BJ (cell line): ENCODE measurements at regions not wholly inside any gene's neighbourhood (a gene's known extent, or its start where the extent isn't known, plus 50 kb on each side); places are given as distances from the start of the nearest gene placed in this dataset.

Experiments
- CTCF ChIA-PET: fragments of 350-600 bp; formaldehyde crosslinking; extraction: SDS; loops from one replicate; lab custom pipeline; 2021; ENCODE audit warnings: antibody characterized with exemption, inconsistent platforms; lab: Yijun Ruan, JAX
- POLR2A ChIA-PET: fragments of 300-600 bp; sonication (Branson Sonifier 250); formaldehyde crosslinking; extraction: SDS; loops from one replicate; lab custom pipeline; 2021; ENCODE audit warnings: antibody characterized with exemption; lab: Charles Lee
- DNase-seq: peaks from one replicate; pipeline ENCODE4 v3.0.0-alpha.2; 2011; ENCODE audit warnings: low read depth
- H3K27me3 ChIP-seq: 2 replicates; pipeline ENCODE4 v1.6.0; 2011; ENCODE audit warnings: low read length; ENCODE audit not compliant: control insufficient read depth, insufficient read depth
- H3K36me3 ChIP-seq: 2 replicates; pipeline ENCODE4 v1.5.1; 2011; ENCODE audit warnings: low read length; ENCODE audit not compliant: control insufficient read depth, insufficient read depth
- H3K4me3 ChIP-seq: 2 replicates; pipeline ENCODE4 v1.5.1; 2011; ENCODE audit warnings: low read depth, mild to moderate bottlenecking, control low read depth, low read length
- CTCF ChIP-seq: IDR thresholded peaks from 2 replicates; pipeline ENCODE4 v1.5.1; 2011; ENCODE audit warnings: low read depth, mild to moderate bottlenecking, control low read depth, inconsistent platforms, low read length, moderate library complexity; ENCODE audit not compliant: insufficient read depth

GRCh38 chr6:105821777-105822176, 264.4 kb upstream of the PRDM1 start:
- no peaks in the 10 kb centered on the region for H3K27me3 ChIP-seq
- no peak overlapping the region for H3K4me3 ChIP-seq
- ChIA-PET POLR2A (no interaction called here), CTCF (no interaction called here)
- TF ChIP-seq CTCF, result no peak
- H3K36me3 ChIP-seq, result no peaks in the 10 kb centered on the region
- no peak for DNase-seq

GRCh38 chr6:105821027-105821426, 265.1 kb upstream of the PRDM1 start:
- Histone ChIP-seq H3K4me3 (no peak overlapping the region), H3K27me3 (no peaks in the 10 kb centered on the region), H3K36me3 (no peaks in the 10 kb centered on the region)
- no peak for DNase-seq
- TF ChIP-seq CTCF, result no peak
- POLR2A ChIA-PET, result no interaction called here
- CTCF ChIA-PET, result interaction anchor here (1.1 kb wide), 1 partner anchor 14 kb away, joined by 3 read pairs; no protein-coding TSS in a partner anchor

- H3K36me3 ChIP-seq, result no peaks in the 10 kb centered on the region
- H3K27me3 ChIP-seq, result no peaks in the 10 kb centered on the region
- no peak for DNase-seq
- no peak for TF ChIP-seq CTCF
- CTCF ChIA-PET, result interaction anchor here (1.0 kb wide), 1 partner anchor 22 kb away, joined by 3 read pairs; no protein-coding TSS in a partner anchor
- POLR2A ChIA-PET, result no interaction called here
- no peak overlapping the region for H3K4me3 ChIP-seq
These were observed 266.4 kb upstream of the PRDM1 start for GRCh38 chr6:105819745-105820144.

GRCh38 chr6:105818505-105818904, 267.6 kb upstream of the PRDM1 start:
- ChIA-PET CTCF (interaction anchor here (1.0 kb wide), 1 partner anchor 21 kb away, joined by 3 read pairs; no protein-coding TSS in a partner anchor), POLR2A (no interaction called here)
- H3K4me3 ChIP-seq, result no peak overlapping the region
- DNase-seq, result no peak
- no peaks in the 10 kb centered on the region for H3K36me3 ChIP-seq
- TF ChIP-seq CTCF, result no peak
- H3K27me3 ChIP-seq, result no peaks in the 10 kb centered on the region

- no peaks in the 10 kb centered on the region for H3K27me3 ChIP-seq
- no peak for TF ChIP-seq CTCF
- ChIA-PET POLR2A (interaction anchor here (0.7 kb wide), 1 partner anchor 502 kb away, joined by 3 read pairs; no protein-coding TSS in a partner anchor), CTCF (no interaction called here)
- no peaks in the 10 kb centered on the region for H3K36me3 ChIP-seq
- no peak for DNase-seq
- H3K4me3 ChIP-seq, result no peak overlapping the region
These were observed 268.2 kb upstream of the PRDM1 start for GRCh38 chr6:105817961-105818360.
